GM12878 (cell line): ENCODE measurements at regions not wholly inside any gene's neighbourhood (a gene's known extent, or its start where the extent isn't known, plus 50 kb on each side); places are given as distances from the start of the nearest gene placed in this dataset.

Experiments used
- ATAC-seq: fragments of 200-7000 bp; cut with Tn5 transposase; 3 replicates; pipeline ENCODE4 v1.9.1; 2020; ENCODE audit warnings: mild to moderate bottlenecking, moderate library complexity
- BruUV-seq: library from RNA; stranded (reverse); fragments of 400-500 nt; replicated peaks from 2 replicates; lab custom pipeline; 2021; lab: Mats Ljungman, UMichigan
- CTCF ChIA-PET: fragments of 300-600 bp; sonication (Branson Sonifier 250); formaldehyde crosslinking; extraction: SDS; loops from one replicate; lab custom pipeline; 2021; ENCODE audit warnings: inconsistent platforms; lab: Yijun Ruan, JAX
- POLR2A ChIA-PET: fragments of 350-600 bp; formaldehyde crosslinking; extraction: SDS; loops from one replicate; lab custom pipeline; 2021; ENCODE audit warnings: inconsistent platforms; lab: Charles Lee
- RAD21 ChIA-PET: fragments of 300-600 bp; sonication (Branson Sonifier 250); formaldehyde crosslinking; loops from one replicate; lab custom pipeline; 2023; ENCODE audit warnings: antibody characterized with exemption; ENCODE audit not compliant: unreplicated experiment; lab: Charles Lee
- SMC1A ChIA-PET: fragments of 300-600 bp; sonication (Branson Sonifier 250); formaldehyde crosslinking; loops from one replicate; lab custom pipeline; 2023; ENCODE audit not compliant: unreplicated experiment, uncharacterized antibody; lab: Charles Lee
- DNase-seq: peaks from one replicate; pipeline ENCODE4 v3.0.0-alpha.2; 2011; ENCODE audit warnings: low read depth, low spot score
- FAIRE-seq: peaks from 3 replicates; lab custom pipeline; 2011; peaks lifted over from hg19 to GRCh38; lab: Jason Lieb, UNC
- H2AFZ ChIP-seq: 2 replicates; pipeline ENCODE4 v1.6.0; 2011; ENCODE audit warnings: low read depth, low read length, control low read depth; ENCODE audit not compliant: control insufficient read depth
- H3K27ac ChIP-seq: 2 replicates; pipeline ENCODE4 v1.5.1; 2011; ENCODE audit warnings: control low read depth; ENCODE audit not compliant: control insufficient read depth, insufficient read depth
- H3K27me3 ChIP-seq, 2 experiments: replicated peaks in 1 of 2; 2 replicates each; pipeline versions ENCODE4 v1.6.0 to v1.6.1; 2011; ENCODE audit warnings: low read length in 1 of 2; ENCODE audit not compliant: control insufficient read depth in 2 of 2, insufficient read depth in 2 of 2
- H3K36me3 ChIP-seq, 2 experiments: 2 replicates each; pipeline ENCODE4 v1.5.1; 2011; ENCODE audit warnings: low read length in 1 of 2; ENCODE audit not compliant: control insufficient read depth in 2 of 2, insufficient read depth in 2 of 2
- H3K4me1 ChIP-seq: 2 replicates; pipeline ENCODE4 v1.6.1; 2011; ENCODE audit warnings: mild to moderate bottlenecking, low read length, moderate library complexity, mixed read lengths; ENCODE audit not compliant: control insufficient read depth, insufficient read depth
- H3K4me2 ChIP-seq: 2 replicates; pipeline ENCODE4 v1.6.0; 2011; ENCODE audit warnings: control low read depth; ENCODE audit not compliant: control insufficient read depth, insufficient read depth
- H3K4me3 ChIP-seq: fragments of 200-600 bp; sonication (generic); 2 replicates; pipeline ENCODE4 v1.5.1; 2016
- H3K79me2 ChIP-seq: 2 replicates; pipeline ENCODE4 v1.6.0; 2011; ENCODE audit warnings: low read length; ENCODE audit not compliant: control insufficient read depth, insufficient read depth
- H3K9ac ChIP-seq: 2 replicates; pipeline ENCODE4 v1.8.0; 2011; ENCODE audit warnings: low read length, control low read depth, mixed read lengths; ENCODE audit not compliant: control insufficient read depth, insufficient read depth
- H3K9me3 ChIP-seq: replicated peaks from 3 replicates; pipeline ENCODE4 v1.5.1; 2011; ENCODE audit warnings: mild to moderate bottlenecking, low read length; ENCODE audit not compliant: control insufficient read depth, insufficient read depth
- H4K20me1 ChIP-seq: 2 replicates; pipeline ENCODE4 v1.6.0; 2011; ENCODE audit not compliant: control insufficient read depth, insufficient read depth
- NR2C1 ChIP-seq: fragments of 450-650 bp; IDR thresholded peaks from 2 replicates; pipeline ENCODE4 v1.6.1; 2017; ENCODE audit warnings: antibody characterized with exemption, mild to moderate bottlenecking, moderate library complexity
- RELA ChIP-seq: fragments of 450-650 bp; IDR thresholded peaks from 2 replicates; pipeline ENCODE4 v1.8.0; 2014; ENCODE audit warnings: borderline replicate concordance; ENCODE audit not compliant: partially characterized antibody
- SREBF1 ChIP-seq: IDR thresholded peaks from 2 replicates; pipeline ENCODE4 v1.6.1; 2012; ENCODE audit warnings: mild to moderate bottlenecking, low read length
- ZBED1 ChIP-seq: IDR thresholded peaks from 2 replicates; pipeline ENCODE4 v1.6.1; 2016; ENCODE audit warnings: borderline replicate concordance
- ZSCAN29 ChIP-seq: fragments of 450-650 bp; IDR thresholded peaks from 2 replicates; pipeline ENCODE4 v1.6.1; 2017; ENCODE audit warnings: mild to moderate bottlenecking, moderate library complexity
- WGBS: methylation state at CpG from one replicate; pipeline ENCODE4 v1.1.6; 2016; ENCODE audit warnings: low lambda C conversion rate; ENCODE audit not compliant: insufficient replicate concordance, insufficient coverage; ENCODE audit errors: missing lambda C conversion rate; 5-methylcytosine and 5-hydroxymethylcytosine counted together
- in situ Hi-C: fragments of 300-500 bp; cut with MboI; formaldehyde crosslinking; loops from 9 replicates; pipeline ENCODE4 v1.14.3; 2018; ENCODE audit warnings: mixed read lengths
- intact Hi-C: fragments of 100-400 bp; cut with micrococcal nuclease; formaldehyde crosslinking; loops from one replicate; pipeline ENCODE4 v1.14.2; 2022; ENCODE audit not compliant: unreplicated experiment
- TF ChIP-seq, protein P1 (sequence below): fragments of 450-650 bp; IDR thresholded peaks from 2 replicates; pipeline ENCODE4 v1.6.1; 2017; ENCODE audit warnings: mild to moderate bottlenecking, moderate library complexity

DNA sequence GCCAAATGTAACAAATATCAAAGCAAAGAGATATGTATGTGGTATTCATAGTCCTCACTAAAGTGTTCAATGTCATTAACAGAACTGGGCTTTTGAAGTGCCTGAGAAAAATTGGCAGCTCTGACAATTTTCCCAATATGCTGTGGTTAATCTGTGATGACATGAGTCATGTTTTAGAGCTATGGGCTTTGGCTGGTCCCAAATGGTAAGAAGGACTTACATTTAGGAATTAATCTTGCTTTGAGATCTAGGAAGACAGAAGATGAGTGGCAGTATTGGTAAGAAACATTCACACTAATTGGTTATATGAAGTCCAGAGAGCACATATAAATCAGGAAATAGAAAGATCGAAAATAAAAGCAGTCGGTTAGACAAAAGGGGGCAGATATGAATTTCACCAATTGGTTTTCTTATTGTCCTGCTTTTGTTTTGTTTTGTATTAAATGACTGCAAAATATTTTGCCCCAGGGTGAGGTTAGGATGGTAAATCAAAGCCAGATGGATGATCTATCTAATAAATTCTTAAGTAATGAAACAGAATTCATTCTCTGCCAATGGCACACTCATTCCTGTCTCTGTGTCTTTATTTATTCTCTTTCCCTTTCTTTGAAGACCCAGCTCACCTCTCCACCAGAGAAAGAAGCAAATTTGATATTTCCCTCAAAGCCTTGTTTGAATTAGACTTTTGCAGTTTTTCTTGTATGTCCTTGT is 993.1 kb downstream of the RPA4 start:
- intact Hi-C loops = no loop called here
- Histone ChIP-seq H3K79me2 (no peaks in the 10 kb centered on the region), H3K4me2 (no peak overlapping the region), H3K36me3 (no peaks in the 10 kb centered on the region), H3K27ac (no peak overlapping the region), H3K9ac (no peak overlapping the region), H3K4me1 (no peaks in the 10 kb centered on the region), H2AFZ (no peak overlapping the region), H3K4me3 (no peak overlapping the region), H4K20me1 (no peaks in the 10 kb centered on the region), H3K27me3 (no peaks in the 10 kb centered on the region), H3K9me3 (no peaks in the 10 kb centered on the region)
- WGBS = 25% methylated on average over 2 of the region's 2 CpGs
- POLR2A ChIA-PET = no interaction called here
- in situ Hi-C loops = no loop called here
- SMC1A ChIA-PET = no interaction called here
- CTCF ChIA-PET = no interaction called here
- TF ChIP-seq, protein P1, sequence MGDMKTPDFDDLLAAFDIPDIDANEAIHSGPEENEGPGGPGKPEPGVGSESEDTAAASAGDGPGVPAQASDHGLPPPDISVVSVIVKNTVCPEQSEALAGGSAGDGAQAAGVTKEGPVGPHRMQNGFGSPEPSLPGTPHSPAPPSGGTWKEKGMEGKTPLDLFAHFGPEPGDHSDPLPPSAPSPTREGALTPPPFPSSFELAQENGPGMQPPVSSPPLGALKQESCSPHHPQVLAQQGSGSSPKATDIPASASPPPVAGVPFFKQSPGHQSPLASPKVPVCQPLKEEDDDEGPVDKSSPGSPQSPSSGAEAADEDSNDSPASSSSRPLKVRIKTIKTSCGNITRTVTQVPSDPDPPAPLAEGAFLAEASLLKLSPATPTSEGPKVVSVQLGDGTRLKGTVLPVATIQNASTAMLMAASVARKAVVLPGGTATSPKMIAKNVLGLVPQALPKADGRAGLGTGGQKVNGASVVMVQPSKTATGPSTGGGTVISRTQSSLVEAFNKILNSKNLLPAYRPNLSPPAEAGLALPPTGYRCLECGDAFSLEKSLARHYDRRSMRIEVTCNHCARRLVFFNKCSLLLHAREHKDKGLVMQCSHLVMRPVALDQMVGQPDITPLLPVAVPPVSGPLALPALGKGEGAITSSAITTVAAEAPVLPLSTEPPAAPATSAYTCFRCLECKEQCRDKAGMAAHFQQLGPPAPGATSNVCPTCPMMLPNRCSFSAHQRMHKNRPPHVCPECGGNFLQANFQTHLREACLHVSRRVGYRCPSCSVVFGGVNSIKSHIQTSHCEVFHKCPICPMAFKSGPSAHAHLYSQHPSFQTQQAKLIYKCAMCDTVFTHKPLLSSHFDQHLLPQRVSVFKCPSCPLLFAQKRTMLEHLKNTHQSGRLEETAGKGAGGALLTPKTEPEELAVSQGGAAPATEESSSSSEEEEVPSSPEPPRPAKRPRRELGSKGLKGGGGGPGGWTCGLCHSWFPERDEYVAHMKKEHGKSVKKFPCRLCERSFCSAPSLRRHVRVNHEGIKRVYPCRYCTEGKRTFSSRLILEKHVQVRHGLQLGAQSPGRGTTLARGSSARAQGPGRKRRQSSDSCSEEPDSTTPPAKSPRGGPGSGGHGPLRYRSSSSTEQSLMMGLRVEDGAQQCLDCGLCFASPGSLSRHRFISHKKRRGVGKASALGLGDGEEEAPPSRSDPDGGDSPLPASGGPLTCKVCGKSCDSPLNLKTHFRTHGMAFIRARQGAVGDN = no peak
- no peak for TF ChIP-seq NR2C1
- no peak for TF ChIP-seq SREBF1
- no peak for TF ChIP-seq ZBED1
- no peak for TF ChIP-seq ZSCAN29
- no peak for TF ChIP-seq RELA
- BruUV-seq = no TSS peak
- DNase-seq (no peak), FAIRE-seq (no peak), ATAC-seq (no peak)
- RAD21 ChIA-PET = no interaction called here
